Stimulated activated CD8-positive, alpha-beta memory T cell treated with anti-CD3 and anti-CD28 coated beads, Interleukin-2, amount 100 ng/mL, for 48 hours (primary cell): ENCODE measurements at regions not wholly inside any gene's neighbourhood (a gene's known extent, or its start where the extent isn't known, plus 50 kb on each side); places are given as distances from the start of the nearest gene placed in this dataset.

Experiments
- DNase-seq, 2 donors: peaks; one replicate each; pipeline ENCODE4 v3.0.0-alpha.2; 2020; ENCODE audit warnings: low read depth in 2 of 2

DNA sequence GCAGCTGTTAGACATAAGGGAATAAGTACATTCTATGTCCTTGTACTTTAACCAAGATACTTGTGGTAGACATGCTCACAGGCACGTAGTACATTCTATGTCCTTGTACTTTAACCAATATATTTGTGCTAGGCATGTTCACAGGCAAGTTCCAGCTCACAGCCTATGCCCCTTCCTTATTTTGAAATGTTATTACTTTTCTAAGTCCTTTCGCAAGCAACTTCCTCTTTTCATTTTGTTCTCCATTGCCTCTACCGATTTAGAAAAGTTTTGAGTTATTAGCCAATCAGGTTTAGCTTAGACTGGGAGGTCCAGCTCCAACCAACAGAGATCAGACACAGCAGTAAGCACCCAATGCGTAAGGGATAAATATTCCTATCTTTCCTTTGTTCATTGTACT lies 60.1 kb upstream of the NUDT7 start:
- no peak for DNase-seq

DNA sequence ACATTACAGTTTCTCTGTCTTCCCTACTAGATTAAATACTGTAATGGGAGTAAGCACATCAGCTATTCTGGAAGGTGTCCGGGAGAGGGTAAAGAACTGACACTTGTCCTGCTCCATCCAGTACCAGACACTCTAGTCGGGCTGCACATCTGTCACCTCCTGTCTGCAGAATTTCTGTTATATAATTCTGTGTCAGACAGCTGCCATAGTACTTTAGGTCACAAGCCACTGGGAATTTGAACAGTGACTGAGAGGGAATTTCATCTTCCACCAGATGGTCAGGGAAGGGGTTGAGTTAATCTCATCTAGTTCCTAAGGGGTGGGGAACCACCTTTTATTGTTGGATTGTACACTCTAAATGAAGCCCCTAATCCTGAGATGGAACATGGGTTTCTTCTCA lies 58.6 kb upstream of the NUDT7 start:
- DNase-seq: no peak

DNA sequence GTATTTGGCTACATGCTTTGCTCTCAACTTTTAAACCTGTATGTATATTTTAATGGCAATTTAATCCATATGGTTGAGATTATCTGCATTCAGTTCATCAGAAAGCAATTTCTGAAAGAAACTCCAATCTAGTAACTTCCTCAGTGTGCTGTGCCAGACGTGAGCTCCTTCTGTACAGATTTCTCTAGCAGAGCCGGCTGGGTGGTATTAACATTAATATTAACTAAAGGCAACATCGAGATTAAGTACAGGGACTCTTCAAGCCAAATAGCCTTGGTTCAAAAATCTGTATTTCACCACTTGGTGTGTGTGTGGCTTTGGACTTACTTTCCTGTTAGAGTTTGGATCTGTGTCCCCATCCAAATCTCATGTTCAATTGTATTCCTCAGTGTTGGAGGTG lies 55.5 kb upstream of the NUDT7 start:
- DNase-seq: no peak

DNA sequence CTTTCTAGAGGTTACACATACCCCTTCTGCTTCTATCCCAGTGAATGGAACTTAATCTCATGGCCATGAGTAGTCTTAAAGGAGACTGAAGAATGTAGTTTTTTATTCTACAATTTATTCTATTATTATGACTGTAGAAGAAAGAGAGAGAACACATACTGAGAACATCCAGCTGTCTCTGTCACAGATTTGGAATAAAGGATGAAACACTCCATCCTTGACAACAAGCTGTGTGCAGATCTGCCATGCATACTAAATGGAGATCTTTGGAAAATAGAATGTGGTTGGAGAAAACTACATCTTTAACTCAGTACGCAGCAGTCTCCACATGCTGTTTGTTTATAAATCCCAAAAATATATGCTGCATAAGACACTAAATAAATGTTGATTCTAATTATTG lies 54.1 kb upstream of the NUDT7 start:
- no peak for DNase-seq

DNA sequence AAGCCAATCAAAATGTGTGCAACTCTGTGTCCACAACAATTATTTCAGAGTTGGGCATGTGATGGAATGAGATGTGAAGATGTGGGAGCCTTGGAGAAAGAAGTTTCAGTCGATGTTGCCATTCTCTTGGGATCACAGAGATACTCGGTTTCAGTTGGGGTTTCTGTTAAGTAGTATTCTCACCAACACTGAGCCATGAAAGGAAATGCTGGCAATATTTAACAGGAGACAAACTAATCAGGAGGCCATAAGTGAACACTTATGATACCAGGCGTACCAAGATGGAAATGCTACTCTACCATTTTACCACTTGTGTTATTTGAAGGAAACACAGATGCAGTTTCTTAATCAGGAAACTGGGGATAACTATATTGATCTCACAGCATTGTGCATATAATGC lies 53.3 kb upstream of the NUDT7 start:
- no peak for DNase-seq
